ENCODE measurements at regions not wholly inside any gene's neighbourhood (a gene's known extent, or its start where the extent isn't known, plus 50 kb on each side); places are given as distances from the start of the nearest gene placed in this dataset.
"Not testable (repeated sequence)": the region's sequence is repeated elsewhere in the genome, so short reads cannot be mapped to it uniquely, and the experiment has no call there.

GRCh38 chr13:28574617-28575142 lies 79.8 kb upstream of the FLT1 start:
- peak; percentile 71 for DNase-seq (ENCODE audit: insufficient read length, low spot score)
- no peak for FAIRE-seq

GRCh38 chr13:28573595-28574373 lies 78.9 kb upstream of the FLT1 start:
- no peak for FAIRE-seq
- no peak for DNase-seq (ENCODE audit: insufficient read length, low spot score)

GRCh38 chr13:28572871-28573270 lies 77.9 kb upstream of the FLT1 start:
- no peak for DNase-seq (ENCODE audit: insufficient read length, low spot score)
- no peak for FAIRE-seq

- DNase-seq (ENCODE audit: insufficient read length, low spot score); FAIRE-seq: not testable (repeated sequence)
These were observed 75.4 kb upstream of the FLT1 start for GRCh38 chr13:28570356-28570755.

- FAIRE-seq = no peak
- DNase-seq (ENCODE audit: insufficient read length, low spot score) = no peak
These were observed 75.0 kb upstream of the FLT1 start for GRCh38 chr13:28569886-28570285.

GRCh38 chr13:28568286-28568685 lies 73.4 kb upstream of the FLT1 start:
- FAIRE-seq (no peak), DNase-seq (ENCODE audit: insufficient read length, low spot score) (no peak)

GRCh38 chr13:28566891-28567290 lies 72.0 kb upstream of the FLT1 start:
- DNase-seq (ENCODE audit: insufficient read length, low spot score) = no peak

GRCh38 chr13:28566283-28566682 lies 71.4 kb upstream of the FLT1 start:
- DNase-seq (ENCODE audit: insufficient read length, low spot score) (no peak), FAIRE-seq (no peak)

More at GRCh38 chr13:28566891-28567290, 72.0 kb upstream of the FLT1 start:
- FAIRE-seq = no peak

GRCh38 chr13:28564030-28564429 lies 69.1 kb upstream of the FLT1 start:
- DNase-seq (ENCODE audit: insufficient read length, low spot score) = no peak
- no peak for FAIRE-seq

GRCh38 chr13:28563609-28564008 lies 68.7 kb upstream of the FLT1 start:
- FAIRE-seq (no peak), DNase-seq (ENCODE audit: insufficient read length, low spot score) (no peak)

- DNase-seq (ENCODE audit: insufficient read length, low spot score) (no peak), FAIRE-seq (no peak)
These were observed 65.7 kb upstream of the FLT1 start for GRCh38 chr13:28560612-28561011.

- FAIRE-seq = no peak
These were observed 64.8 kb upstream of the FLT1 start for GRCh38 chr13:28559636-28560259.

GRCh38 chr13:28558567-28558966 lies 63.6 kb upstream of the FLT1 start:
- FAIRE-seq (no peak), DNase-seq (ENCODE audit: insufficient read length, low spot score) (no peak)

More at GRCh38 chr13:28559636-28560259, 64.8 kb upstream of the FLT1 start:
- no peak for DNase-seq (ENCODE audit: insufficient read length, low spot score)

GRCh38 chr13:28557725-28558520 lies 63.0 kb upstream of the FLT1 start:
- FAIRE-seq = no peak
- DNase-seq (ENCODE audit: insufficient read length, low spot score) = peak; percentile 10

GRCh38 chr13:28555096-28555495 lies 60.2 kb upstream of the FLT1 start:
- DNase-seq (ENCODE audit: insufficient read length, low spot score) (no peak), FAIRE-seq (no peak)

- no peak for FAIRE-seq
- DNase-seq (ENCODE audit: insufficient read length, low spot score) = no peak
These were observed 59.0 kb upstream of the FLT1 start for GRCh38 chr13:28553971-28554370.

- no peak for FAIRE-seq
These were observed 57.4 kb upstream of the FLT1 start for GRCh38 chr13:28552288-28552687.

GRCh38 chr13:28551498-28551895 lies 56.6 kb upstream of the FLT1 start:
- FAIRE-seq = no peak
- no peak for DNase-seq (ENCODE audit: insufficient read length, low spot score)

More at GRCh38 chr13:28552288-28552687, 57.4 kb upstream of the FLT1 start:
- DNase-seq (ENCODE audit: insufficient read length, low spot score) = no peak

GRCh38 chr13:28550721-28551497 lies 56.0 kb upstream of the FLT1 start:
- DNase-seq (ENCODE audit: insufficient read length, low spot score) = no peak
- FAIRE-seq = no peak

GRCh38 chr13:28550091-28550490 lies 55.2 kb upstream of the FLT1 start:
- DNase-seq (ENCODE audit: insufficient read length, low spot score) (no peak), FAIRE-seq (no peak)
